Transverse colon (tissue), 4 donors: ENCODE measurements at regions not wholly inside any gene's neighbourhood (a gene's known extent, or its start where the extent isn't known, plus 50 kb on each side); places are given as distances from the start of the nearest gene placed in this dataset.

Experiments
- DNase-seq: peaks from one replicate; pipeline ENCODE4 v3.0.0-alpha.2; 2019
- H3K27ac ChIP-seq, 4 donors: fragments of 200-600 bp; sonication (generic); 2 replicates each; pipeline ENCODE4 v1.5.1; 2016 to 2018; ENCODE audit warnings: inconsistent platforms in 4 of 4
- H3K27me3 ChIP-seq: fragments of 200-600 bp; sonication (generic); 2 replicates; pipeline ENCODE4 v1.5.1; 2017; ENCODE audit warnings: inconsistent platforms
- H3K36me3 ChIP-seq, 4 donors: fragments of 200-600 bp; sonication (generic); 2 replicates each; pipeline ENCODE4 v1.5.1; 2017 to 2019; ENCODE audit warnings: inconsistent platforms in 4 of 4
- H3K4me1 ChIP-seq, 4 donors: fragments of 200-600 bp; sonication (generic); 2 replicates each; pipeline ENCODE4 v1.5.1; 2017 to 2020; ENCODE audit warnings: inconsistent platforms in 4 of 4
- H3K4me3 ChIP-seq, 4 donors: fragments of 200-600 bp; sonication (generic); 1 replicate in 1 of 4; 2 replicates in 3 of 4; pipeline versions ENCODE4 v1.5.1 to v1.6.1; 2017 to 2019; ENCODE audit warnings: inconsistent platforms in 4 of 4
- H3K9me3 ChIP-seq, 2 donors: fragments of 200-600 bp; sonication (generic); 2 replicates each; pipeline ENCODE4 v1.5.1; 2017 to 2019; ENCODE audit warnings: inconsistent platforms in 2 of 2
- CTCF ChIP-seq, 5 experiments: fragments of 200-600 bp in 3 of 5; fragments of 450-650 bp in 2 of 5; sonication (generic) in 3 of 5; IDR thresholded peaks; 1 replicate in 2 of 5; 2 replicates in 3 of 5; pipeline ENCODE4 v1.5.1; 2016 to 2017; ENCODE audit warnings: antibody characterized with exemption in 5 of 5, inconsistent platforms in 3 of 5, mild to moderate bottlenecking in 2 of 5, moderate library complexity in 1 of 5
- EP300 ChIP-seq: sonication (generic); formaldehyde crosslinking; IDR thresholded peaks from one replicate; pipeline ENCODE4 v1.6.1; 2017; ENCODE audit warnings: antibody characterized with exemption, low read depth
- POLR2A ChIP-seq: fragments of 450-650 bp; IDR thresholded peaks from one replicate; pipeline ENCODE4 v1.6.1; 2016; ENCODE audit warnings: antibody characterized with exemption, mild to moderate bottlenecking, moderate library complexity
- POLR2AphosphoS5 ChIP-seq, 3 donors: sonication (generic); formaldehyde crosslinking; IDR thresholded peaks; one replicate each; pipeline ENCODE4 v1.6.1; 2016; ENCODE audit warnings: antibody characterized with exemption in 3 of 3
- WGBS, 2 donors: methylation state at CpG; one replicate each; pipeline ENCODE4 v1.1.5; 2018; ENCODE audit warnings: low coverage in 1 of 2; 5-methylcytosine and 5-hydroxymethylcytosine counted together
- in situ Hi-C, 4 donors: fragments of 200-750 bp; cut with MboI; loops; one replicate each; pipeline versions ENCODE4 v1.15.0 to v1.15.1; 2017; ENCODE audit warnings: low sequenced_read_pairs in 3 of 4, low pct_ligation_motif_present in 1 of 4, low pct_unique_long_range_greater_than_20kb in 1 of 4
- intact Hi-C: fragments of 100-400 bp; cut with DNase I; formaldehyde crosslinking; loops from one replicate; pipeline ENCODE4 v1.15.1; 2023; ENCODE audit warnings: low total_unique reads

- TF ChIP-seq CTCF (IDR thresholded peaks at IDR 0.05) = no peak
- TF ChIP-seq EP300 = no peak
- TF ChIP-seq POLR2A = no peak
- no peak for TF ChIP-seq POLR2AphosphoS5 (IDR thresholded peaks at IDR 0.05)
- no peaks in the 10 kb centered on the region for H3K36me3 ChIP-seq
- H3K27ac ChIP-seq = no peak overlapping the region
- H3K4me3 ChIP-seq = no peak overlapping the region
- no peak for DNase-seq
- no peaks in the 10 kb centered on the region for H3K27me3 ChIP-seq
- in situ Hi-C loops = no loop called here
- intact Hi-C loops = no loop called here
- H3K9me3 ChIP-seq = no peaks in the 10 kb centered on the region
- H3K4me1 ChIP-seq = peaks cover 22 to 43% (median 31%) of the 10 kb centered on the region in 4 donors
- WGBS, 2 donors = 89 to 93% methylated on average over 2 of the region's 2 CpGs
Measured at GRCh38 chr11:76607431-76607830, 63.1 kb downstream of the LRRC32 start.

DNA sequence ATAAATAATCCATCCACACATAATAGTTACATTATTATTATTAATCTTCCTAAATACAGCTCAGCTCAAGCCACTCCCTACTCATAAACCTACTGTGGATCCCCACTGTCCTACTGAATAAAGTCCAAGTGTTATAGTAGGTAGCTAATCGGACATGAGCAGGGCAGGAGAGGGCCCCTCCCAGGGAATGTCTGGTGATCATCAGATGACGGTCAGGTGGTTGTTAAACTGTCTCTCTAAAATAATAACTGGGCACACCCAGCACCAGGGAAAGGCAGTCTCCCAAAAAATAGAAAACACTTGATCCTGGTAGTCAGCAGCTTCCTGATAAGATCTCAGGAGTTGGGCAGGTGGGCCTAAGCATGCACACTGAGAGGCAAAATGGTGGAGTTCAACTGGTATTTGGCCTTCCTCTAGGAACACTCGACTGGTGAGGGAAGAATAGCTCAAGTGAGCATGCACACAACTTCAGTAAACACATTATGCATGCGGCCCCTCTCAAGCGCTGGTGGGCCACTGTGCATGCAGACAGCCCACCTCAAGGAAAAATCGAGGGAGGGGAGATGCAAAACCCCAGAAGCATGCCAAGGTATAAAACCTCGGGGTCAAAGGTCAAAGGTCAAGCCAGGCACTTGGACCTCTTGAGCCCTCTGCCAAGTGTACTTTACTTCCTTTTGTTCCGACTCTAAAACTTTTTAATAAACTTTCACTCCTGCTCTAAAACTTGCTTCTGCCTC is 65.0 kb downstream of the LRRC32 start:
- H3K27ac ChIP-seq = peak overlapping the region; percentile 53 to 57 (median 55)
- in situ Hi-C loops = no loop called here
- no peaks in the 10 kb centered on the region for H3K36me3 ChIP-seq
- no peak for DNase-seq
- H3K4me1 ChIP-seq = peaks cover 27 to 50% (median 38%) of the 10 kb centered on the region in 4 donors
- no peaks in the 10 kb centered on the region for H3K27me3 ChIP-seq
- H3K9me3 ChIP-seq = no peaks in the 10 kb centered on the region
- intact Hi-C loops = no loop called here
- 41 to 56% methylated on average over 3 to 8 of the region's 8 CpGs for WGBS, 2 donors
- TF ChIP-seq EP300 (no peak), CTCF (IDR thresholded peaks at IDR 0.05) (no peak), POLR2AphosphoS5 (IDR thresholded peaks at IDR 0.05) (peak; percentile 8 to 15 (median 14))
- no peak overlapping the region for H3K4me3 ChIP-seq

DNA sequence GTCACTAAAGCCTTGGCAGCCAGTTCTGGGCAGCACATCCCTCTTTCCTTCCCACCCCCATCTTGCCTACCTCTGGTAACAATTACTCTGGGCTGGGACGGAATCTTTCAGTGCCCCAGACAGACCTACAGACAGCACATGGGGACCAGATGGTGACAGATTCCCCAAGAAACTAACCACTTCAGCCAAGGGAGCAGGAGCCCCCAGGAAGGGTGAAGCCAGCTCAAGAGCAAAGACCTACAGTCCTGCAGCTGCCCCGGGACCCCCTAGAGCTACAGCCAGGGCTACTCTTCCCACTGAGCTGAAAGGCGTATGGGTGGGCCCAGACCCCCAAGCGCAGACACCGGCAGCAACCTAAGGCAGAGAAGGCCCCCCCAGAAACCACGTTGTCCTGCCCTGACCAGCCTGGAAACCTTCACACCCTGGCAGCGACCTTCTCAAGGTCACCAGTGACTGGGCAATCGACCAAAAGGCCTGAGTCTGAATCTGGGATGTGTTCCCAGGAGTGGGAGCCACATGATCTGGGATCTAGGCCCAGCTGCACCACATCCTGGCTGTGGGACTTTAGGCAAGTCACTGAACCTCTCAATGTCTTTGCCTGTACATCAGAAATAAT is 65.8 kb downstream of the LRRC32 start:
- in situ Hi-C loops (no loop called here), intact Hi-C loops (no loop called here)
- WGBS, 2 donors = 65% methylated on average over 8 of the region's 8 CpGs; no CpG with 5 or more reads in 1 of the 2 donors
- H3K36me3 ChIP-seq = no peaks in the 10 kb centered on the region
- no peak for TF ChIP-seq EP300
- peak in 1 of 3 donors; percentile 31 for TF ChIP-seq POLR2AphosphoS5 (IDR thresholded peaks at IDR 0.05)
- TF ChIP-seq CTCF (IDR thresholded peaks at IDR 0.05) = no peak
- no peak for TF ChIP-seq POLR2A
- DNase-seq = peak; percentile 44
- no peaks in the 10 kb centered on the region for H3K9me3 ChIP-seq
- peaks cover 27 to 50% (median 36%) of the 10 kb centered on the region in 4 donors for H3K4me1 ChIP-seq
- H3K27ac ChIP-seq = peak overlapping the region; percentile 53 to 57 (median 55)
- no peaks in the 10 kb centered on the region for H3K27me3 ChIP-seq
- H3K4me3 ChIP-seq = no peak overlapping the region

DNA sequence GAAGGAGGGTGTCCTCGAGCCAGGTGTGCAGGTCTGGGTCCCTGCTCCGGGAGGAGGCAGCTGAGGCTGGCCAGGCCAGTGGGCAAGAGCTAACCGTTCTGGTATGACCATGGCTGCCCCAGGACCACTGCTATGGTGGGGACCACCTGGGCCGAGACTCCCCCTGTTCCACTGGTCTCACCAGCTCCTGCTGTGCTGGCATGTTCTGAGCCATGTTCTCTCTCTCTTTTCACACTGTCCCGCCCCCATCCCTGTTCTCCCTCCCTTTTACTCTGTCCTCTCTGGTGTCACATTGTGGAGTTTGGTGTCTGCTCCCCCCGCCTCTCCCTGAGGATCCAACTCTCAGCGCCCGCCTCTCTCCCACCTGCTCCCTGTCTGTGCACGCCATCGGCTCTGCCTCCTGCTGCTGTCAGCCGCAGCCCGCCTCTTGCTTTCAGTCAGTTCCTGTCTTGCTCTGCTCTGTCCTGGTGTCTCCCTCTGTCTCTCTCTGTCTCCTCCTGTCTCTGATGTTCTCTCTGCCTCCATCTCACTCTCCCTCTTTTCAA is 66.4 kb downstream of the LRRC32 start:
- TF ChIP-seq EP300 (no peak), CTCF (IDR thresholded peaks at IDR 0.05) (no peak)
- 82 to 87% methylated on average over 6 to 12 of the region's 12 CpGs for WGBS, 2 donors
- Histone ChIP-seq H3K27me3 (no peaks in the 10 kb centered on the region), H3K27ac (peak overlapping the region in 3 of 4 donors; percentile 54 to 57 (median 56)), H3K9me3 (no peaks in the 10 kb centered on the region), H3K36me3 (no peaks in the 10 kb centered on the region), H3K4me3 (no peak overlapping the region), H3K4me1 (peaks cover 27 to 53% (median 36%) of the 10 kb centered on the region in 4 donors)
- intact Hi-C loops (no loop called here), in situ Hi-C loops (no loop called here)
- no peak for DNase-seq
